BJ (cell line): ENCODE measurements at regions not wholly inside any gene's neighbourhood (a gene's known extent, or its start where the extent isn't known, plus 50 kb on each side); places are given as distances from the start of the nearest gene placed in this dataset.
A peak's percentile ranks its signal among the peaks of the same experiment; 100 is the strongest.

Experiments
- CTCF ChIA-PET: fragments of 350-600 bp; formaldehyde crosslinking; extraction: SDS; loops from one replicate; lab custom pipeline; 2021; ENCODE audit warnings: antibody characterized with exemption, inconsistent platforms; lab: Yijun Ruan, JAX
- POLR2A ChIA-PET: fragments of 300-600 bp; sonication (Branson Sonifier 250); formaldehyde crosslinking; extraction: SDS; loops from one replicate; lab custom pipeline; 2021; ENCODE audit warnings: antibody characterized with exemption; lab: Charles Lee
- DNase-seq: peaks from one replicate; pipeline ENCODE4 v3.0.0-alpha.2; 2011; ENCODE audit warnings: low read depth
- H3K27me3 ChIP-seq: 2 replicates; pipeline ENCODE4 v1.6.0; 2011; ENCODE audit warnings: low read length; ENCODE audit not compliant: control insufficient read depth, insufficient read depth
- H3K36me3 ChIP-seq: 2 replicates; pipeline ENCODE4 v1.5.1; 2011; ENCODE audit warnings: low read length; ENCODE audit not compliant: control insufficient read depth, insufficient read depth
- H3K4me3 ChIP-seq: 2 replicates; pipeline ENCODE4 v1.5.1; 2011; ENCODE audit warnings: low read depth, mild to moderate bottlenecking, control low read depth, low read length
- CTCF ChIP-seq: IDR thresholded peaks from 2 replicates; pipeline ENCODE4 v1.5.1; 2011; ENCODE audit warnings: low read depth, mild to moderate bottlenecking, control low read depth, inconsistent platforms, low read length, moderate library complexity; ENCODE audit not compliant: insufficient read depth

DNA sequence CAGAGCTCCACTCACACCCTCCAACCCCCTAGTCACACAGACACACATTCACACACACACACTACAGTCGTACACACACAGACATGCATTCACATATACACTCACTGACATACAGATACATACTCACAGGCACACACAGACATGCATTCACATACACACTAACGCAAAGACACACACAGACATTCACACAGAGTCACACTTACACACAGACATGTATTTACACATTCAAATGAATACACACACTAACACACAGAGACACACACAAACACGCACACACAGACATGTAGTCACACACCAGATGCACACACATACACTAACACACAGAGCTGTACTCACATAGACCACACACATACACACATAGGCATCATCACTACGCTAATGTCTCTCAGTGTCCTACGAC is 58.0 kb upstream of the MYL10 start:
- Histone ChIP-seq H3K27me3 (no peaks in the 10 kb centered on the region; the same call in 1 of the 2 replicates), H3K36me3 (no peaks in the 10 kb centered on the region), H3K4me3 (no peak overlapping the region)
- no peak for TF ChIP-seq CTCF
- POLR2A ChIA-PET, result no interaction called here
- CTCF ChIA-PET, result interaction anchor here (0.9 to 3.9 kb wide), 8 partner anchors 16 to 585 kb away, joined by 4 to 22 read pairs (median 5); no protein-coding TSS in a partner anchor
- DNase-seq, result no peak

- no peaks in the 10 kb centered on the region for H3K36me3 ChIP-seq
- CTCF ChIA-PET, result interaction anchor here (1.0 to 2.5 kb wide), 7 partner anchors 8 to 549 kb away, joined by 3 to 9 read pairs (median 4); no protein-coding TSS in a partner anchor
- POLR2A ChIA-PET, result no interaction called here
- no peak overlapping the region for H3K4me3 ChIP-seq
- no peaks in the 10 kb centered on the region; the same call in 1 of the 2 replicates for H3K27me3 ChIP-seq
- DNase-seq, result no peak
- no peak for TF ChIP-seq CTCF
Observed at GRCh38 chr7:101687791-101688182, 58.7 kb upstream of the MYL10 start.

DNA sequence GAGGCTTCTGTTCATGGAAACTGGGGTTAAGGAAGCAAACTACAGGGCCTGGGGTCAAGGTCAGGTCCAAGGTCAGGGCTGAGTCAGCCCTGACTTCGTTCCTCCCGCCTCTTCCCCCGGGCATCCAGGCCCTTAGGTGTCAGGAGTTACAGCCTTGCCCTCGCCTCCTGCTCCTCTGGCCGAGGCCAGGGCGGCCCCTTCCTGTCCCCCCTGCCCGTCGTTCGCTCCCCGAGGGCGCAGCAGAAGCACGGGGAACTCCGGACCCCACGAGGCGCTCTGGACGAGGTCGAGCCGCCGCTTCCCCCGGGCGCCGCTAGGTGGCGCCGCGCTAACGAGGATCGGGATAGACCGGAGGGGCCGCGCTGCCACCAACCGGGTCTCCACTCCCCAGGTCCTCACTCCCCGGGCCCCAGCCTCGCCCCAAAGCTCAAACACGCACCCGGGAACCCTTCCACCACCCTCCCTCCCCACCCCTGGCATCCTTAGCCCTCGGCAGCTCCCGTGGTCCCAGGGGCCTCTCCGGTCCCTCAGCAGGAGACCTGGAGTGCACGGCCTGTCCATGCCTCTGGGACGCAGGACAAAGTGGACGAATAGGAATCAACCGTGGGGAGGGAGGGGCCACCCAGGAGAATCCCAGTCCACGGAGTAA is 59.2 kb upstream of the MYL10 start:
- ChIA-PET POLR2A (no interaction called here), CTCF (interaction anchor here (0.7 to 2.2 kb wide), 12 partner anchors 8 to 583 kb away, joined by 3 to 11 read pairs (median 4); no protein-coding TSS in a partner anchor)
- TF ChIP-seq CTCF, result peak; percentile 96
- H3K4me3 ChIP-seq, result peak overlapping the region; percentile 29
- H3K36me3 ChIP-seq, result no peaks in the 10 kb centered on the region
- DNase-seq, result no peak
- no peaks in the 10 kb centered on the region; the same call in 1 of the 2 replicates for H3K27me3 ChIP-seq

- TF ChIP-seq CTCF, result no peak
- Histone ChIP-seq H3K27me3 (no peaks in the 10 kb centered on the region; the same call in 1 of the 2 replicates), H3K36me3 (no peaks in the 10 kb centered on the region), H3K4me3 (no peak overlapping the region)
- DNase-seq, result no peak
- ChIA-PET CTCF (interaction anchor here (0.7 to 2.2 kb wide), 16 partner anchors 7 to 582 kb away, joined by 3 to 11 read pairs (median 4); no protein-coding TSS in a partner anchor), POLR2A (no interaction called here)
Observed at GRCh38 chr7:101688995-101689907, 60.2 kb upstream of the MYL10 start.

- Histone ChIP-seq H3K36me3 (no peaks in the 10 kb centered on the region), H3K27me3 (no peaks in the 10 kb centered on the region; the same call in 1 of the 2 replicates), H3K4me3 (no peak overlapping the region)
- ChIA-PET CTCF (interaction anchor here (0.9 to 2.2 kb wide), 6 partner anchors 9 to 582 kb away, joined by 3 to 11 read pairs (median 4); no protein-coding TSS in a partner anchor), POLR2A (no interaction called here)
- no peak for DNase-seq
- TF ChIP-seq CTCF, result no peak
Observed at GRCh38 chr7:101690061-101690460, 61.0 kb upstream of the MYL10 start.
